ENCODE measurements at regions not wholly inside any gene's neighbourhood (a gene's known extent, or its start where the extent isn't known, plus 50 kb on each side); places are given as distances from the start of the nearest gene placed in this dataset.

DNA sequence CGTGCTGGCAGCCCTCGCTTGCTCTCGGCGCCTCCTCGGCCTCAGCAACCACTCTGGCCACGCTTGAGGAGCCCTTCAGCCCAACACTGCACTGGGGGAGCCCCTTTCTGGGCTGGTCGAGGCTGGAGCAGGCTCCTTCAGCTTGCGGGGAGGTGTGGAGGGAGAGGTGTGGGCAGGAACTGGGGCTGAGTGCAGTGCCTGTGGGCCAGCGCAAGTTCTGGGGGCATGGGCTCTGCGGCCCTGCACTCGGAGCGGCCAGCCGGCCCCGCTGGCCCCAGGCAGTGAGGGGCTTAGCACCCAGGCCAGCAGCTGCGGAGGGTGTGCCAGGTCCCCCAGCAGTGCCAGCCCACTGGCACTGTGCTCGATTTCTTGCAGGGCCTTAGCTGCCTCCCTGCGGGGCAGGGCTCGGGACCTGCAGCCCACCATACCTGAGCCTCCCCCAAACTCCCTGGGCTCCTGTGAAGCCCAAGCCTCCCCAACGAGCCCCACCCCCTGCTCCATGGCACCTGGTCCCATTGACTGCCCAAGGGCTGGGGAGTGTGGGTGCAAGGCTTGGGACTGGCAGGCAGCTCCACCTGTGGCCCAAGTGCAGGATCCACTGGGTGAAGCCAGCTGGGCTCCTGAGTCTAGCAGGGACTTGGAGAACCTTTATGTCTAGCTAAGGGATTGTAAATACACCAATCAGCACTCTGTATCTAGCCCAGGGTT is 556.8 kb downstream of the GABRG1 start:
- TF ChIP-seq ZBTB7A (IDR thresholded peaks at IDR 0.05; ENCODE audit: low read depth) (no peak), TEAD4 (IDR thresholded peaks at IDR 0.05) (no peak), FOXM1 (IDR thresholded peaks at IDR 0.05; ENCODE audit: borderline replicate concordance, low read depth) (no peak), RAD21 (IDR thresholded peaks at IDR 0.05; ENCODE audit: low read depth) (no peak), NFIC (IDR thresholded peaks at IDR 0.05) (no peak), REST (IDR thresholded peaks at IDR 0.05; ENCODE audit: low read depth) (no peak), TAF1 (IDR thresholded peaks at IDR 0.05; ENCODE audit: low read depth) (no peak), TCF12 (IDR thresholded peaks at IDR 0.05; ENCODE audit: low read depth) (no peak), YY1 (IDR thresholded peaks at IDR 0.05; ENCODE audit: low read depth) (no peak), EGR1 (IDR thresholded peaks at IDR 0.05) (no peak), CEBPB (IDR thresholded peaks at IDR 0.05) (no peak), EP300 (IDR thresholded peaks at IDR 0.05; ENCODE audit: borderline replicate concordance) (no peak), CREB1 (IDR thresholded peaks at IDR 0.05; ENCODE audit: low read depth) (no peak)
- TF ChIP-seq, protein P1, sequence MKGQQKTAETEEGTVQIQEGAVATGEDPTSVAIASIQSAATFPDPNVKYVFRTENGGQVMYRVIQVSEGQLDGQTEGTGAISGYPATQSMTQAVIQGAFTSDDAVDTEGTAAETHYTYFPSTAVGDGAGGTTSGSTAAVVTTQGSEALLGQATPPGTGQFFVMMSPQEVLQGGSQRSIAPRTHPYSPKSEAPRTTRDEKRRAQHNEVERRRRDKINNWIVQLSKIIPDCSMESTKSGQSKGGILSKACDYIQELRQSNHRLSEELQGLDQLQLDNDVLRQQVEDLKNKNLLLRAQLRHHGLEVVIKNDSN (IDR thresholded peaks at IDR 0.05), result no peak
- TF ChIP-seq, protein P2, sequence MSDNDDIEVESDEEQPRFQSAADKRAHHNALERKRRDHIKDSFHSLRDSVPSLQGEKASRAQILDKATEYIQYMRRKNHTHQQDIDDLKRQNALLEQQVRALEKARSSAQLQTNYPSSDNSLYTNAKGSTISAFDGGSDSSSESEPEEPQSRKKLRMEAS (IDR thresholded peaks at IDR 0.05), result no peak

DNA sequence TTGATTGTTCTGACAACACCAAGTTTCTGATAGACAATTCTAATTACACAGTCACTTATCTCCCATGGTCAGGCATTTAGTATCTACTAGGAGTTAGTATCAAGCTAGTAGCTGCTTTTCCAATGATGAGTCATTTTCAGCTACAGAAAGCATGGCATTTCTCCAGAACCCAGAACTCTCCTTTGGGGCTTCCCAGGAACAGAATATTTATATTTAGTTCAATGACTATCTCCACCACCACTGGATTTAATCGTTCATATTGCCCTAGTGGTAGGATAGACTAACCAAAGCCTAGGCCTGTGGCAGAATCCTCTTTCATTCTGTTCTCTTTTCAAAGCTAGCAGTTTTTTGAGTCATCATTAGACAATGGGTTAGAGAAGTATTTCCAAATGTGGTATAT is 569.4 kb downstream of the GABRG1 start:
- TF ChIP-seq EP300 (IDR thresholded peaks at IDR 0.05; ENCODE audit: borderline replicate concordance), result no peak

- TF ChIP-seq RAD21 (IDR thresholded peaks at IDR 0.05; ENCODE audit: low read depth), result peak; percentile 49
- no peak for TF ChIP-seq YY1 (IDR thresholded peaks at IDR 0.05; ENCODE audit: low read depth)
- no peak for TF ChIP-seq EGR1 (IDR thresholded peaks at IDR 0.05)
- no peak for TF ChIP-seq NFIC (IDR thresholded peaks at IDR 0.05)
- TF ChIP-seq TCF12 (IDR thresholded peaks at IDR 0.05; ENCODE audit: low read depth), result no peak
These were observed 573.0 kb downstream of the GABRG1 start for GRCh38 chr4:45550766-45551366.

DNA sequence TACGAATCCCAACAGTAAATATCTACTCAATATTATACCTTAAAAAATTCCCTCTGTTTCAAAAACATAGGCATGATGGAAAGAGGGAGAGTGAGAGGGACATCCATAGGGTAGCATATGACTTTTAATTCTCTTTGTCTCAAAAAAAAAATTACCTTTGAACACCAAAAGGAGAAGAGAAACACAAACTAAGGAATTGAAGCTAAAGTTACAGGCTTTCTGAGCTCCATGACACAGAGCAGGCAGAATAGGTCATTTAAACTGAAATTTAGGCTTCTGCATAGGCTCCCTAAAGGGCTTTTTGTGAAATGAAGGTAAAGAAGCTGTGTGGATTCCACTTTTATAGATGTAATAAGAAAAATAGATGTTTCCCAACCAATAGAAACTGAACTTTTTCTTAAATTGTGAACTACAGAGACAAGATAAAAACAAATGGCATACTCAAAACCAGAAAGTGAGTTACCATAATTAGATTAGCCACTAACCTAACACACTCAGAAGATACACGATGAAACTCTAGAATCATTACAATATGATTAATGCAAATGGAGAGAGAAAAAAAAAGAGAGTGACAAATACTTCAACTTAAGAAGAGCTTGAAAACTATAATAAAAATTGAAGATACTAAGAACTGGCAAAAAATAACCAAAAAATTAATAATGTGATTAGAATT is 584.6 kb downstream of the GABRG1 start:
- no peak for TF ChIP-seq FOXM1 (IDR thresholded peaks at IDR 0.05; ENCODE audit: borderline replicate concordance, low read depth)
- TF ChIP-seq, protein P2 (IDR thresholded peaks at IDR 0.05), result no peak
- TF ChIP-seq, protein P1 (IDR thresholded peaks at IDR 0.05), result no peak
- TF ChIP-seq ZBTB7A (IDR thresholded peaks at IDR 0.05; ENCODE audit: low read depth), result no peak

GRCh38 chr4:45530498-45530897 is 593.4 kb downstream of the GABRG1 start:
- TF ChIP-seq TEAD4 (IDR thresholded peaks at IDR 0.05) (no peak), ZBTB7A (IDR thresholded peaks at IDR 0.05; ENCODE audit: low read depth) (no peak), TAF1 (IDR thresholded peaks at IDR 0.05; ENCODE audit: low read depth) (no peak), TCF12 (IDR thresholded peaks at IDR 0.05; ENCODE audit: low read depth) (no peak), NFIC (IDR thresholded peaks at IDR 0.05) (no peak), EGR1 (IDR thresholded peaks at IDR 0.05) (no peak), YY1 (IDR thresholded peaks at IDR 0.05; ENCODE audit: low read depth) (no peak), CEBPB (IDR thresholded peaks at IDR 0.05) (no peak), RAD21 (IDR thresholded peaks at IDR 0.05; ENCODE audit: low read depth) (no peak), FOXM1 (IDR thresholded peaks at IDR 0.05; ENCODE audit: borderline replicate concordance, low read depth) (no peak), CREB1 (IDR thresholded peaks at IDR 0.05; ENCODE audit: low read depth) (no peak), EP300 (IDR thresholded peaks at IDR 0.05; ENCODE audit: borderline replicate concordance) (no peak), REST (IDR thresholded peaks at IDR 0.05; ENCODE audit: low read depth) (no peak)
- TF ChIP-seq, protein P1 (IDR thresholded peaks at IDR 0.05), result no peak
- TF ChIP-seq, protein P2 (IDR thresholded peaks at IDR 0.05), result no peak

All from Ishikawa (cell line).